ENCODE measurements at regions not wholly inside any gene's neighbourhood (a gene's known extent, or its start where the extent isn't known, plus 50 kb on each side); places are given as distances from the start of the nearest gene placed in this dataset.
"Not testable (repeated sequence)": the region's sequence is repeated elsewhere in the genome, so short reads cannot be mapped to it uniquely, and the experiment has no call there.

- DNase-seq (ENCODE audit: low spot score): no peak
- FAIRE-seq: no peak
These were observed 71.8 kb downstream of the GGTLC2 start for GRCh38 chr22:22716136-22716665.

GRCh38 chr22:22717664-22718063 lies 73.2 kb downstream of the GGTLC2 start:
- FAIRE-seq (no peak), DNase-seq (ENCODE audit: low spot score) (no peak)

GRCh38 chr22:22720201-22720723 lies 75.8 kb downstream of the GGTLC2 start:
- no peak for DNase-seq (ENCODE audit: low spot score)
- no peak for FAIRE-seq

- no peak for FAIRE-seq
- DNase-seq (ENCODE audit: low spot score): no peak
These were observed 76.4 kb downstream of the GGTLC2 start for GRCh38 chr22:22720724-22721261.

GRCh38 chr22:22721681-22722354 lies 77.4 kb downstream of the GGTLC2 start:
- FAIRE-seq (no peak), DNase-seq (ENCODE audit: low spot score) (peak; percentile 34)

- DNase-seq (ENCODE audit: low spot score) (no peak), FAIRE-seq (no peak)
These were observed 84.0 kb downstream of the GGTLC2 start for GRCh38 chr22:22728382-22728781.

- FAIRE-seq (no peak), DNase-seq (ENCODE audit: low spot score) (no peak)
These were observed 86.4 kb downstream of the GGTLC2 start for GRCh38 chr22:22730655-22731373.

GRCh38 chr22:22731374-22731676 lies 86.9 kb downstream of the GGTLC2 start:
- DNase-seq (ENCODE audit: low spot score) (no peak), FAIRE-seq (no peak)

GRCh38 chr22:22733006-22733405 lies 88.6 kb downstream of the GGTLC2 start:
- not testable (repeated sequence) for DNase-seq (ENCODE audit: low spot score); FAIRE-seq

GRCh38 chr22:22733881-22734373 lies 89.5 kb downstream of the GGTLC2 start:
- no peak for FAIRE-seq

GRCh38 chr22:22734395-22735272 lies 90.2 kb downstream of the GGTLC2 start:
- FAIRE-seq; DNase-seq (ENCODE audit: low spot score): not testable (repeated sequence)

More at GRCh38 chr22:22733881-22734373, 89.5 kb downstream of the GGTLC2 start:
- DNase-seq (ENCODE audit: low spot score): no peak

GRCh38 chr22:22735276-22735675 lies 90.9 kb downstream of the GGTLC2 start:
- DNase-seq (ENCODE audit: low spot score); FAIRE-seq: not testable (repeated sequence)

- FAIRE-seq (no peak), DNase-seq (ENCODE audit: low spot score) (no peak)
These were observed 91.5 kb downstream of the GGTLC2 start for GRCh38 chr22:22735695-22736611.

GRCh38 chr22:22737590-22737989 lies 93.2 kb downstream of the GGTLC2 start:
- DNase-seq (ENCODE audit: low spot score): no peak
- FAIRE-seq: no peak

GRCh38 chr22:22738959-22739585 lies 94.7 kb downstream of the GGTLC2 start:
- no peak for DNase-seq (ENCODE audit: low spot score)
- no peak for FAIRE-seq

- FAIRE-seq (no peak), DNase-seq (ENCODE audit: low spot score) (no peak)
These were observed 96.3 kb downstream of the GGTLC2 start for GRCh38 chr22:22740560-22741276.

GRCh38 chr22:22741843-22742242 lies 97.4 kb downstream of the GGTLC2 start:
- DNase-seq (ENCODE audit: low spot score) (no peak), FAIRE-seq (no peak)

GRCh38 chr22:22742641-22743040 lies 98.2 kb downstream of the GGTLC2 start:
- DNase-seq (ENCODE audit: low spot score): no peak
- FAIRE-seq: no peak
